NCI-H345 treated with DMSO at 0.1 percent for 48 hours (cell line): ENCODE measurements at regions not wholly inside any gene's neighbourhood (a gene's known extent, or its start where the extent isn't known, plus 50 kb on each side); places are given as distances from the start of the nearest gene placed in this dataset.
"Not testable (repeated sequence)": the region's sequence is repeated elsewhere in the genome, so short reads cannot be mapped to it uniquely, and the experiment has no call there.

Experiments used
- DNase-seq: peaks from one replicate; lab custom pipeline; 2025; ENCODE audit not compliant: unreplicated experiment; lab: John Stamatoyannopoulos, UW

GRCh38 chr18:38872342-38872741 is 1306.7 kb upstream of the CELF4 start:
- DNase-seq: no peak

GRCh38 chr18:38868757-38869156 is 1303.2 kb upstream of the CELF4 start:
- DNase-seq: no peak

- no peak for DNase-seq
Measured at GRCh38 chr18:38867680-38868079, 1302.1 kb upstream of the CELF4 start.

- DNase-seq: no peak
Measured at GRCh38 chr18:38851526-38851925, 1285.9 kb upstream of the CELF4 start.

- no peak for DNase-seq
Measured at GRCh38 chr18:38847326-38847725, 1281.7 kb upstream of the CELF4 start.

GRCh38 chr18:38843291-38843690 is 1277.7 kb upstream of the CELF4 start:
- no peak for DNase-seq

- no peak for DNase-seq
Measured at GRCh38 chr18:38826247-38826646, 1260.6 kb upstream of the CELF4 start.

GRCh38 chr18:38811209-38811608 is 1245.6 kb upstream of the CELF4 start:
- no peak for DNase-seq

- DNase-seq: no peak
Measured at GRCh38 chr18:38810789-38811188, 1245.2 kb upstream of the CELF4 start.

GRCh38 chr18:38807915-38808314 is 1242.3 kb upstream of the CELF4 start:
- DNase-seq: no peak

- DNase-seq: no peak
Measured at GRCh38 chr18:38805256-38805655, 1239.7 kb upstream of the CELF4 start.

- DNase-seq: no peak
Measured at GRCh38 chr18:38801640-38802039, 1236.0 kb upstream of the CELF4 start.

- no peak for DNase-seq
Measured at GRCh38 chr18:38796762-38797161, 1231.2 kb upstream of the CELF4 start.

- DNase-seq: no peak
Measured at GRCh38 chr18:38792731-38793130, 1227.1 kb upstream of the CELF4 start.

GRCh38 chr18:38790786-38791185 is 1225.2 kb upstream of the CELF4 start:
- no peak for DNase-seq

GRCh38 chr18:38790303-38790702 is 1224.7 kb upstream of the CELF4 start:
- no peak for DNase-seq

- no peak for DNase-seq
Measured at GRCh38 chr18:38789141-38789540, 1223.5 kb upstream of the CELF4 start.

- no peak for DNase-seq
Measured at GRCh38 chr18:38786906-38787305, 1221.3 kb upstream of the CELF4 start.

GRCh38 chr18:38771620-38772019 is 1206.0 kb upstream of the CELF4 start:
- not testable (repeated sequence) for DNase-seq

GRCh38 chr18:38768504-38768903 is 1202.9 kb upstream of the CELF4 start:
- no peak for DNase-seq

- no peak for DNase-seq
Measured at GRCh38 chr18:38759457-38759856, 1193.9 kb upstream of the CELF4 start.

GRCh38 chr18:38756436-38756835 is 1190.8 kb upstream of the CELF4 start:
- no peak for DNase-seq

- no peak for DNase-seq
Measured at GRCh38 chr18:38752430-38752829, 1186.8 kb upstream of the CELF4 start.

GRCh38 chr18:38751898-38752297 is 1186.3 kb upstream of the CELF4 start:
- DNase-seq: no peak
